GM13977 (cell line): ENCODE measurements at regions not wholly inside any gene's neighbourhood (a gene's known extent, or its start where the extent isn't known, plus 50 kb on each side); places are given as distances from the start of the nearest gene placed in this dataset.

Source experiments
- DNase-seq: peaks from one replicate; pipeline ENCODE4 v3.0.0; 2012; ENCODE audit warnings: low spot score
- in situ Hi-C: fragments of 300-500 bp; cut with MboI; formaldehyde crosslinking; loops from one replicate; pipeline ENCODE4 v1.12.0; 2022; ENCODE audit warnings: low sequenced_read_pairs, low pct_unique_long_range_greater_than_20kb, mixed read lengths, inconsistent platforms; ENCODE audit not compliant: unreplicated experiment
- TF ChIP-seq, protein P1 (sequence below): IDR thresholded peaks from 2 replicates; pipeline ENCODE4 v1.5.1; 2012; ENCODE audit warnings: mild to moderate bottlenecking, control low read depth; ENCODE audit not compliant: insufficient read depth; ENCODE audit errors: extremely low read depth, missing control alignments

GRCh38 chr4:33661636-33662035 is 2582.7 kb downstream of the ARAP2 start:
- TF ChIP-seq, protein P1, sequence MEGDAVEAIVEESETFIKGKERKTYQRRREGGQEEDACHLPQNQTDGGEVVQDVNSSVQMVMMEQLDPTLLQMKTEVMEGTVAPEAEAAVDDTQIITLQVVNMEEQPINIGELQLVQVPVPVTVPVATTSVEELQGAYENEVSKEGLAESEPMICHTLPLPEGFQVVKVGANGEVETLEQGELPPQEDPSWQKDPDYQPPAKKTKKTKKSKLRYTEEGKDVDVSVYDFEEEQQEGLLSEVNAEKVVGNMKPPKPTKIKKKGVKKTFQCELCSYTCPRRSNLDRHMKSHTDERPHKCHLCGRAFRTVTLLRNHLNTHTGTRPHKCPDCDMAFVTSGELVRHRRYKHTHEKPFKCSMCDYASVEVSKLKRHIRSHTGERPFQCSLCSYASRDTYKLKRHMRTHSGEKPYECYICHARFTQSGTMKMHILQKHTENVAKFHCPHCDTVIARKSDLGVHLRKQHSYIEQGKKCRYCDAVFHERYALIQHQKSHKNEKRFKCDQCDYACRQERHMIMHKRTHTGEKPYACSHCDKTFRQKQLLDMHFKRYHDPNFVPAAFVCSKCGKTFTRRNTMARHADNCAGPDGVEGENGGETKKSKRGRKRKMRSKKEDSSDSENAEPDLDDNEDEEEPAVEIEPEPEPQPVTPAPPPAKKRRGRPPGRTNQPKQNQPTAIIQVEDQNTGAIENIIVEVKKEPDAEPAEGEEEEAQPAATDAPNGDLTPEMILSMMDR, result no peak
- no peak for DNase-seq
- in situ Hi-C loops, result no loop called here

DNA sequence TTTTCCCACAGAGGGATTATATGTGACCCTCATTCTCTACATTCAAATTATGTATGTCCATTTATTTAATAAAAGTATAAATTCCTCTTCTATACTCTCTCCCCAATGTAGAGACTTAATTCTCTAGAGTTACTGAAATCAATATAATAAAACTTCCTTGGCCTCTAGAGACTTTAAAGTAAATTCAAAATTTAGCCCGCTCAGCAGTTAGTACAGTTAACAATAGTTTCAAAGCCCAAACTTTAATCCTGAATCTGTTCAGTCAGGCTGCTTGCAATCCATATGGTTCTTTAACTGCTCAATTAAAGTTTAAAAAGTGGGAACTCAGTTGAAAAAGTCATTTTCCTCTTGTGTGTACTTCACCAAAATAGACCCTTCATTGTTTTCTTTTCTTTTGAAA is 2558.4 kb downstream of the ARAP2 start:
- in situ Hi-C loops, result no loop called here
- DNase-seq, result no peak
- TF ChIP-seq, protein P1, result no peak

GRCh38 chr4:33696041-33696440 is 2548.3 kb downstream of the ARAP2 start:
- TF ChIP-seq, protein P1, result no peak
- no peak for DNase-seq
- in situ Hi-C loops, result no loop called here

DNA sequence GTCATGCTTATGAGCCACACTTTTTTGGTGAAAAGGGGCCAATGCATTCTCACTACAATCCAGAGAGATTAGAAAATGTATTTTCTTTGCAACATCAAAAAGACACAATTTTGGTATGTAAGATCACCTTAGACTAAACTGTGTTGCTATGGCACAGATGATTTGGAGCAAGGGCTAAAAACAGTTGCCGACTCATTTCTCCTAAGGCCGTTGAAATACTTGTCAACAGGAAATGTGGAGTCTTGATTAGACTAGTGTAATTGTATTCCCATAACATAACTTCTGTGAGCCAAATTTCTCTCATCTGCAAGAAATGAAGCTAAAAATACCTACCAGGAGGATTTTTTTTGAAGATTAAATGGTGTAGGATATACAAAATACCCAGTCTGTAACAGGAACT is 2547.7 kb downstream of the ARAP2 start:
- DNase-seq, result no peak
- TF ChIP-seq, protein P1, result no peak
- in situ Hi-C loops, result no loop called here

DNA sequence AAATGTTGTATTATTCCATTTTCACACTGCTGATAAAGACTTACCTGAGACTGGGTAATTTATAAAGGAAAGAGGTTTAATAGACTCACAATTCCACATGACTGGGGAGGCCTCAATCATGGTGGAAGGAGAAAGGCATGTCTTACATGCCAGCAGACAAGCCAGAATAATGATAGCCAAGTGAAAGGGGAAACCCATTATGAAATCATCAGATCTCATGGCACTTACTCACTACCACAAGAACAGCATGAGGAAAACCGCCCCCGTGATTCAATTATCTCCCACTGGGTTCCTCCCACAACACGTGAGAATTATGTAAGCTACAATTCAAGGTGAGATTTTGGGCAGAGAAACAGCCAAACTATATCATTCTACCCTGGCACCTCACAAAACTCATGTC is 2535.1 kb downstream of the ARAP2 start:
- in situ Hi-C loops, result no loop called here
- TF ChIP-seq, protein P1, result no peak
- DNase-seq, result no peak

DNA sequence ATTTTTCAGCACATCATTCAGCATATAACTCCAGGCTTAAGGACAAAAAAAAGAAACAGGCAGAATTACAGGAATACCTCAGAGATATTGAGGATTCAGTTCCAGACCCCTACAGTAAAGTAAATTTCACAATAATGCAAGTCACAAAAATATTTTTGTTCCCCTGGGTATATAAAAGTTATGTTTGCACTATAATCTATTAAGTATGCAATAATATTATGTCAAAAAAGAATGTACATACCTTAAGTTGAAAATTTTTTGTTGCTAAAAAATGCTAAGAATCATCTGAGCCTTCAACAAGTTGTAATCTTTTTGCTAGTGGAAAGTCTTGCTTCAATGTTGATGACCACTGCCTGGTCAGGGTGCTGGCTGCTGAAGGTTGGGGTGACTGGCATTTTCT is 2532.5 kb downstream of the ARAP2 start:
- DNase-seq, result no peak
- TF ChIP-seq, protein P1, result no peak
- in situ Hi-C loops, result no loop called here

GRCh38 chr4:33714971-33715370 is 2529.3 kb downstream of the ARAP2 start:
- in situ Hi-C loops, result no loop called here
- DNase-seq, result no peak

More at GRCh38 chr4:33714971-33715370, 2529.3 kb downstream of the ARAP2 start:
- TF ChIP-seq, protein P1, result no peak
